ENCODE measurements at regions not wholly inside any gene's neighbourhood (a gene's known extent, or its start where the extent isn't known, plus 50 kb on each side); places are given as distances from the start of the nearest gene placed in this dataset.

- no peak overlapping the region for H3K27ac ChIP-seq (ENCODE audit: low read length)
- ChIA-PET POLR2A (no interaction called here), CTCF (no interaction called here)
- TF ChIP-seq CTCF (IDR thresholded peaks at IDR 0.05) (no peak), SIN3A (IDR thresholded peaks at IDR 0.05; ENCODE audit: borderline replicate concordance, insufficient read depth, low read depth, low read length) (no peak), TCF7L2 (IDR thresholded peaks at IDR 0.05; ENCODE audit: low read depth, low read length) (no peak), POLR2AphosphoS5 (IDR thresholded peaks at IDR 0.05; ENCODE audit: low read depth, low read length) (no peak), REST (IDR thresholded peaks at IDR 0.05; ENCODE audit: insufficient read depth in 1 of 2, low read depth in 2 of 2, low read length in 1 of 2) (no peak)
- H3K4me3 ChIP-seq (ENCODE audit: low read depth in 2 of 2, low read length in 2 of 2) = no peak overlapping the region
- no TSS peak for BruUV-seq (replicated peaks)
- no peaks in the 10 kb centered on the region for H3K27me3 ChIP-seq (ENCODE audit: control insufficient read depth, insufficient read depth, low read length)
- H3K4me1 ChIP-seq (ENCODE audit: control insufficient read depth, insufficient read depth, low read length) = no peaks in the 10 kb centered on the region
- in situ Hi-C loops (cut with HindIII; ENCODE audit: low pct_unique_long_range_greater_than_20kb, low sequenced_read_pairs) (no loop called here), intact Hi-C loops (cut with micrococcal nuclease; ENCODE audit: unreplicated experiment) (no loop called here)
- no peaks in the 10 kb centered on the region for H3K9me3 ChIP-seq (ENCODE audit: control insufficient read depth, insufficient read depth, low read depth, low read length)
- ATAC-seq (no peak), DNase-seq (ENCODE audit: low read depth, low spot score) (no peak)
- H3K36me3 ChIP-seq (ENCODE audit: control insufficient read depth, insufficient read depth, low read length) = no peaks in the 10 kb centered on the region
These were observed 795.5 kb upstream of the PCDH9 start for GRCh38 chr13:68025604-68026003.

- DNase-seq (ENCODE audit: low read depth, low spot score) = no peak
- TF ChIP-seq TCF7L2 (IDR thresholded peaks at IDR 0.05; ENCODE audit: low read depth, low read length) = no peak
- TF ChIP-seq REST (IDR thresholded peaks at IDR 0.05; ENCODE audit: insufficient read depth in 1 of 2, low read depth in 2 of 2, low read length in 1 of 2) = no peak
- Histone ChIP-seq H3K36me3 (ENCODE audit: control insufficient read depth, insufficient read depth, low read length) (no peaks in the 10 kb centered on the region), H3K9me3 (ENCODE audit: control insufficient read depth, insufficient read depth, low read depth, low read length) (no peaks in the 10 kb centered on the region), H3K4me3 (ENCODE audit: low read depth in 2 of 2, low read length in 2 of 2) (no peak overlapping the region), H3K27ac (ENCODE audit: low read length) (no peak overlapping the region), H3K27me3 (ENCODE audit: control insufficient read depth, insufficient read depth, low read length) (no peaks in the 10 kb centered on the region), H3K4me1 (ENCODE audit: control insufficient read depth, insufficient read depth, low read length) (no peaks in the 10 kb centered on the region)
- ChIA-PET CTCF (no interaction called here), POLR2A (no interaction called here)
- ATAC-seq = no peak
- in situ Hi-C loops (cut with HindIII; ENCODE audit: low pct_unique_long_range_greater_than_20kb, low sequenced_read_pairs) = no loop called here
- intact Hi-C loops (cut with micrococcal nuclease; ENCODE audit: unreplicated experiment) = no loop called here
- no TSS peak for BruUV-seq (replicated peaks)
These were observed 793.9 kb upstream of the PCDH9 start for GRCh38 chr13:68023838-68024581.
